Neutrophil (primary cell): ENCODE measurements at regions not wholly inside any gene's neighbourhood (a gene's known extent, or its start where the extent isn't known, plus 50 kb on each side); places are given as distances from the start of the nearest gene placed in this dataset.

Source experiments
- H3K27ac ChIP-seq: fragments of 200-600 bp; sonication (generic); 2 replicates; pipeline ENCODE4 v1.5.1; 2016; ENCODE audit warnings: mild to moderate bottlenecking, moderate library complexity
- H3K27me3 ChIP-seq: fragments of 200-600 bp; sonication (generic); 2 replicates; pipeline ENCODE4 v1.6.0; 2016; ENCODE audit warnings: mild to moderate bottlenecking
- H3K36me3 ChIP-seq: fragments of 200-600 bp; sonication (generic); 2 replicates; pipeline ENCODE4 v1.5.1; 2017
- H3K4me1 ChIP-seq, 2 experiments: fragments of 200-600 bp in 1 of 2; sonication (generic) in 1 of 2; 1 replicate in 1 of 2; 2 replicates in 1 of 2; pipeline versions ENCODE4 v1.5.1 to v1.6.1; 2013 to 2016; ENCODE audit warnings: low read depth in 1 of 2, low read length in 1 of 2, mild to moderate bottlenecking in 1 of 2, moderate library complexity in 1 of 2; ENCODE audit not compliant: control insufficient read depth in 1 of 2, insufficient read depth in 1 of 2
- H3K4me3 ChIP-seq, 2 experiments: fragments of 200-600 bp in 1 of 2; sonication (generic) in 1 of 2; 1 replicate in 1 of 2; 2 replicates in 1 of 2; pipeline ENCODE4 v1.5.1; 2013 to 2016; ENCODE audit warnings: low read depth in 1 of 2, low read length in 1 of 2, mild to moderate bottlenecking in 1 of 2, moderate library complexity in 1 of 2
- H3K9me3 ChIP-seq: fragments of 200-600 bp; sonication (generic); 2 replicates; pipeline ENCODE4 v1.5.1; 2016
- TF ChIP-seq, protein P1 (sequence below): fragments of 200-600 bp; sonication (generic); IDR thresholded peaks from 2 replicates; pipeline ENCODE4 v1.5.1; 2016; ENCODE audit warnings: antibody characterized with exemption

DNA sequence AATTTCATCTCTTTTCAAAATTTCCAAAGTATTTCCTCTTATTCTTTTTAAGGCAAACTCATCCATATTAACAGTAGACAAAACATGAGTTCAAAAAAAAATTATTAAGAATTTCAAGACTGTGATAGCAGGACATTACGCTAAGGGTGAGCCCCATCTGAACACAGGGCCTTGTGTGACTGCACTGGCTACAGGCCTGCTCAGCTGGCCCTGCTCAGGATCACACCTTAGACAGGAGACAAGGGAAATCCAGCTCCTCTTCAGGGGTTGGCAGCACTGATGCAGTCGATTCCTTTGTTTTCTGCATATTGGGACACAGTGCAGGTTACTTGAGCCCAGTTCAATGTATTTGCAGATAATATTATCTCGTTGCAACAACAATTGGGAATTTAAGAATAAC lies 444.7 kb downstream of the PLK2 start:
- no peaks in the 10 kb centered on the region for H3K36me3 ChIP-seq
- H3K9me3 ChIP-seq: no peaks in the 10 kb centered on the region
- no peaks in the 10 kb centered on the region for H3K27me3 ChIP-seq
- no peak overlapping the region for H3K27ac ChIP-seq
- TF ChIP-seq, protein P1, sequence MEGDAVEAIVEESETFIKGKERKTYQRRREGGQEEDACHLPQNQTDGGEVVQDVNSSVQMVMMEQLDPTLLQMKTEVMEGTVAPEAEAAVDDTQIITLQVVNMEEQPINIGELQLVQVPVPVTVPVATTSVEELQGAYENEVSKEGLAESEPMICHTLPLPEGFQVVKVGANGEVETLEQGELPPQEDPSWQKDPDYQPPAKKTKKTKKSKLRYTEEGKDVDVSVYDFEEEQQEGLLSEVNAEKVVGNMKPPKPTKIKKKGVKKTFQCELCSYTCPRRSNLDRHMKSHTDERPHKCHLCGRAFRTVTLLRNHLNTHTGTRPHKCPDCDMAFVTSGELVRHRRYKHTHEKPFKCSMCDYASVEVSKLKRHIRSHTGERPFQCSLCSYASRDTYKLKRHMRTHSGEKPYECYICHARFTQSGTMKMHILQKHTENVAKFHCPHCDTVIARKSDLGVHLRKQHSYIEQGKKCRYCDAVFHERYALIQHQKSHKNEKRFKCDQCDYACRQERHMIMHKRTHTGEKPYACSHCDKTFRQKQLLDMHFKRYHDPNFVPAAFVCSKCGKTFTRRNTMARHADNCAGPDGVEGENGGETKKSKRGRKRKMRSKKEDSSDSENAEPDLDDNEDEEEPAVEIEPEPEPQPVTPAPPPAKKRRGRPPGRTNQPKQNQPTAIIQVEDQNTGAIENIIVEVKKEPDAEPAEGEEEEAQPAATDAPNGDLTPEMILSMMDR: no peak
- H3K4me3 ChIP-seq: no peak overlapping the region
- H3K4me1 ChIP-seq: no peaks in the 10 kb centered on the region

DNA sequence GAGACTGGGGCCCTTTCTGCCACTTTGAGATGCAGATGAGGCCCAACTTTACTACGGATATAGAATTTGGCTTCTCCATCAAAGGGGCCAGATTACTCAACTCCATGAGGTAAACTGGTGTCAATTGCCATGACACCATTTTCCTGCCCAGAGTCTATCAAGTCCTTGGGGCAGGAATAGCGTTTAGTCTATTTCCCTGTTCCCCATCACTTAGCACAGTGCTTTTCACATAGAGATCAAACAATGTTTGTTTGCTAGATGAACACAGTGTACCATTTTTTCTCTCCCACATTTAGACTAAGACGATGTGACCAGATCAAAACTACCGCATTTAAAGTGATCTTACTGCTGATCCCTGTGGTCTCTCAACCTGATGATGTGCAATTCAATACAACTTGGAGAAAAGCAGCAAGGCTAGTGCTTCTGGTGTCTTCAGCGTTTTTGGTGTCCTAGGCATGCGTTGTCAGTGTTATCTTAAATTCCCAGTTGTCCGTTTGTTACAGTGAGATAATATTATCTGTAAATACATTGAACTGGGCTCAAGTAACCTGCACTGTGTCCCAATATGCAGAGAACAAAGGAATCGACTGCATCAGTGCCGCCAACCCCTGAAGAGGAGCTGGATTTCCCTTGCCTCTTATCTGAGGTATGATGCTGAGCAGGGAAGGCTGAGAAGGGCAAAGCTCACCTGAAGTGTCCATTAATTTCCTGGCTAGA lies 446.2 kb downstream of the PLK2 start:
- TF ChIP-seq, protein P1: no peak
- Histone ChIP-seq H3K27ac (no peak overlapping the region), H3K27me3 (no peaks in the 10 kb centered on the region), H3K4me1 (no peaks in the 10 kb centered on the region), H3K9me3 (no peaks in the 10 kb centered on the region), H3K4me3 (no peak overlapping the region), H3K36me3 (no peaks in the 10 kb centered on the region)

DNA sequence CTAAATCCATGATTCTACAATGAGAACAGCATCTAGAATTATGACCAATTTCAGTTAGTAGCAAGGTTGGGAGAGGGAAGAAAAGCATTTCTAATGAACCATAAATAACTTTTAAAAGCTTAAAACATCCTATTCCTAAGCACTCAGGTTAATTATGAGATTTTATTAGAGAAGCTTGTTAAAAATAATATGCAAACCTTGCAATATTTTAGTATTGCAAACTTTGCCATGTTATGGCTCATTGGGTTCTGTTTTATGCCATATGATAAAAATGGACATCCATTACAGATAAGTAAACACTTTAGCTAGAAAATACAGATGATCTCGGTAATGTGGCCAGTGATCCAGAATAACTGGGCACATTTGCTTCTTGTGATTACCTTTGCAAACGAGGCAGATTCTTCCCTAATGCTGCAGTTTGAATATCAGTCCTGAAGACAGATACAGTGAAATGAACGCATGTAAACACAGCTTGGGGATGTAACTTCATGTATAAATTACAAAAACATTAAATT lies 447.0 kb downstream of the PLK2 start:
- TF ChIP-seq, protein P1: no peak
- H3K9me3 ChIP-seq: no peaks in the 10 kb centered on the region

DNA sequence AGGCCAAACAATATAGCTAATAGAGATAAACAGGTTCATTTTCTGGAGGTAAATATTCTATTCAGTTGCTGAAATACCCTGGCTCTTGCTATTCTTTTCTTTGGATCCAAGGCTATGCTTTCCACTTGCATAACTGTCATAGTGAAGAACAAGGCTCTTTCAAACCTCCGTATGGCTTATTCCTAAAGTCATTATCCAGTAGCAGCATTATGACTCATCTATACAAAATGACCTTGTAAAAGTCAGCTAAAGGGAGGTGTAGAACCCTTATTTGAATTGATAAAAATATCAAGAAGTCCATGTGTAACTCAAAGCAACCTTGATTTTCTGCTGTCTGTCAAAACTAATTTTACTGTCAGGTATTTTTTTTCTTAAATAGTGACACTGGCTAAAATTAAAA lies 447.8 kb downstream of the PLK2 start:
- H3K9me3 ChIP-seq: no peaks in the 10 kb centered on the region
- H3K4me1 ChIP-seq: no peaks in the 10 kb centered on the region
- no peaks in the 10 kb centered on the region for H3K27me3 ChIP-seq
- no peaks in the 10 kb centered on the region for H3K36me3 ChIP-seq
- H3K4me3 ChIP-seq: no peak overlapping the region
- TF ChIP-seq, protein P1: no peak
- H3K27ac ChIP-seq: no peak overlapping the region

More for the DNA sequence above, 447.0 kb downstream of the PLK2 start:
- H3K4me1 ChIP-seq: no peaks in the 10 kb centered on the region
- no peaks in the 10 kb centered on the region for H3K36me3 ChIP-seq
- H3K27ac ChIP-seq: no peak overlapping the region
- no peak overlapping the region for H3K4me3 ChIP-seq
- H3K27me3 ChIP-seq: no peaks in the 10 kb centered on the region

DNA sequence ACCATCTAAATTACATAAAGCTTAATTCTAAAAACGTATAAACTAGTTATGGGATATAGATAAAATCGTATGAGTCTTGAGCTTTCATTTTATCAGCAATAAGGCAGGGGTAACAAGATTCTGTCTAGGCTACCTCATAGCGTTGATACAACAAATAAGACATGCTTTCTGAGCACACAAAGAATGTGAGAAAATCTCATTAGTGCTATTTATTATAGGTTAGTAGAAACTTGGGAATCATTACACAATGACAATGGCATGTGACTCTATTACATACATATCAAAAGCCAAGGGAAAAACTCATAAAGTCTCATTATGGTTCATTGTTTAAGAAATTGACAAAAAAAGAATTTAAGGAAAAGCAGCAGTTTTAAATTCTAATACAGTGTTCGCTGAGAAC lies 448.6 kb downstream of the PLK2 start:
- Histone ChIP-seq H3K27me3 (no peaks in the 10 kb centered on the region), H3K36me3 (no peaks in the 10 kb centered on the region), H3K27ac (no peak overlapping the region), H3K4me1 (no peaks in the 10 kb centered on the region), H3K9me3 (no peaks in the 10 kb centered on the region), H3K4me3 (no peak overlapping the region)
- TF ChIP-seq, protein P1: no peak
